ENCODE measurements at regions not wholly inside any gene's neighbourhood (a gene's known extent, or its start where the extent isn't known, plus 50 kb on each side); places are given as distances from the start of the nearest gene placed in this dataset.

- no peaks in the 10 kb centered on the region for H3K4me1 Mint-ChIP-seq
- peaks cover 0 to 2% (median 0%) of the 10 kb centered on the region in 3 donors for H3K27me3 Mint-ChIP-seq (ENCODE audit: low read depth in 3 of 3)
- H3K9me3 Mint-ChIP-seq: no peaks in the 10 kb centered on the region
- no peak for DNase-seq
- no peaks in the 10 kb centered on the region for H3K36me3 Mint-ChIP-seq
- no peak overlapping the region for H3K27ac Mint-ChIP-seq
- H3K4me3 Mint-ChIP-seq: no peak overlapping the region
These were observed 418.9 kb downstream of the ZNF536 start for GRCh38 chr19:30791088-30791487.

GRCh38 chr19:30790056-30790680, 418.0 kb downstream of the ZNF536 start:
- Mint-ChIP-seq H3K4me3 (no peak overlapping the region), H3K9me3 (no peaks in the 10 kb centered on the region), H3K27ac (no peak overlapping the region), H3K4me1 (no peaks in the 10 kb centered on the region), H3K36me3 (no peaks in the 10 kb centered on the region), H3K27me3 (ENCODE audit: low read depth in 3 of 3) (peaks cover 0 to 2% (median 0%) of the 10 kb centered on the region in 3 donors)
- no peak for DNase-seq

- Mint-ChIP-seq H3K27ac (no peak overlapping the region), H3K36me3 (no peaks in the 10 kb centered on the region), H3K27me3 (ENCODE audit: low read depth in 3 of 3) (no peaks in the 10 kb centered on the region), H3K9me3 (no peaks in the 10 kb centered on the region), H3K4me1 (no peaks in the 10 kb centered on the region), H3K4me3 (no peak overlapping the region)
- DNase-seq: no peak
These were observed 416.1 kb downstream of the ZNF536 start for GRCh38 chr19:30788105-30788765.

GRCh38 chr19:30785458-30786137, 413.4 kb downstream of the ZNF536 start:
- no peak overlapping the region for H3K4me3 Mint-ChIP-seq
- no peaks in the 10 kb centered on the region for H3K4me1 Mint-ChIP-seq
- peaks cover under 1 to 5% (median 1%) of the 10 kb centered on the region in 3 donors for H3K27me3 Mint-ChIP-seq (ENCODE audit: low read depth in 3 of 3)
- no peaks in the 10 kb centered on the region for H3K9me3 Mint-ChIP-seq
- H3K36me3 Mint-ChIP-seq: no peaks in the 10 kb centered on the region
- H3K27ac Mint-ChIP-seq: no peak overlapping the region
- no peak for DNase-seq

GRCh38 chr19:30784850-30785457, 412.8 kb downstream of the ZNF536 start:
- no peak overlapping the region for H3K4me3 Mint-ChIP-seq
- no peaks in the 10 kb centered on the region for H3K4me1 Mint-ChIP-seq
- peaks cover 1 to 9% (median 3%) of the 10 kb centered on the region in 3 donors for H3K27me3 Mint-ChIP-seq (ENCODE audit: low read depth in 3 of 3)
- H3K9me3 Mint-ChIP-seq: no peaks in the 10 kb centered on the region
- no peak overlapping the region for H3K27ac Mint-ChIP-seq
- no peaks in the 10 kb centered on the region for H3K36me3 Mint-ChIP-seq
- peak; percentile 39 to 44 (median 41) for DNase-seq

GRCh38 chr19:30783936-30784335, 411.8 kb downstream of the ZNF536 start:
- H3K27me3 Mint-ChIP-seq (ENCODE audit: low read depth in 3 of 3): peaks cover 3 to 13% (median 5%) of the 10 kb centered on the region in 3 donors
- H3K4me3 Mint-ChIP-seq: no peak overlapping the region
- no peak overlapping the region for H3K27ac Mint-ChIP-seq

GRCh38 chr19:30783212-30783611, 411.0 kb downstream of the ZNF536 start:
- peaks cover 3 to 15% (median 5%) of the 10 kb centered on the region in 3 donors for H3K27me3 Mint-ChIP-seq (ENCODE audit: low read depth in 3 of 3)
- DNase-seq: no peak
- H3K4me1 Mint-ChIP-seq: no peaks in the 10 kb centered on the region
- no peak overlapping the region for H3K4me3 Mint-ChIP-seq
- no peaks in the 10 kb centered on the region for H3K9me3 Mint-ChIP-seq
- H3K36me3 Mint-ChIP-seq: no peaks in the 10 kb centered on the region
- H3K27ac Mint-ChIP-seq: no peak overlapping the region

More at GRCh38 chr19:30783936-30784335, 411.8 kb downstream of the ZNF536 start:
- Mint-ChIP-seq H3K4me1 (no peaks in the 10 kb centered on the region), H3K36me3 (no peaks in the 10 kb centered on the region), H3K9me3 (no peaks in the 10 kb centered on the region)
- DNase-seq: no peak

GRCh38 chr19:30781519-30781918, 409.3 kb downstream of the ZNF536 start:
- Mint-ChIP-seq H3K36me3 (no peaks in the 10 kb centered on the region), H3K4me1 (no peaks in the 10 kb centered on the region), H3K4me3 (no peak overlapping the region), H3K27me3 (ENCODE audit: low read depth in 3 of 3) (peaks cover 5 to 17% (median 10%) of the 10 kb centered on the region in 3 donors), H3K9me3 (no peaks in the 10 kb centered on the region), H3K27ac (no peak overlapping the region)
- DNase-seq: no peak

GRCh38 chr19:30781047-30781446, 408.9 kb downstream of the ZNF536 start:
- no peak for DNase-seq

GRCh38 chr19:30780456-30780855, 408.3 kb downstream of the ZNF536 start:
- Mint-ChIP-seq H3K4me3 (no peak overlapping the region), H3K9me3 (no peaks in the 10 kb centered on the region), H3K36me3 (no peaks in the 10 kb centered on the region), H3K27me3 (ENCODE audit: low read depth in 3 of 3) (peaks cover 5 to 19% (median 11%) of the 10 kb centered on the region in 3 donors), H3K4me1 (no peaks in the 10 kb centered on the region), H3K27ac (no peak overlapping the region)
- no peak for DNase-seq

More at GRCh38 chr19:30781047-30781446, 408.9 kb downstream of the ZNF536 start:
- peaks cover 5 to 18% (median 11%) of the 10 kb centered on the region in 3 donors for H3K27me3 Mint-ChIP-seq (ENCODE audit: low read depth in 3 of 3)
- no peaks in the 10 kb centered on the region for H3K9me3 Mint-ChIP-seq
- no peaks in the 10 kb centered on the region for H3K36me3 Mint-ChIP-seq
- no peak overlapping the region for H3K4me3 Mint-ChIP-seq
- H3K27ac Mint-ChIP-seq: no peak overlapping the region
- no peaks in the 10 kb centered on the region for H3K4me1 Mint-ChIP-seq

GRCh38 chr19:30780032-30780431, 407.8 kb downstream of the ZNF536 start:
- no peaks in the 10 kb centered on the region for H3K4me1 Mint-ChIP-seq
- peaks cover 7 to 23% (median 11%) of the 10 kb centered on the region in 3 donors for H3K27me3 Mint-ChIP-seq (ENCODE audit: low read depth in 3 of 3)
- no peaks in the 10 kb centered on the region for H3K9me3 Mint-ChIP-seq
- H3K27ac Mint-ChIP-seq: no peak overlapping the region
- no peaks in the 10 kb centered on the region for H3K36me3 Mint-ChIP-seq
- DNase-seq: no peak
- no peak overlapping the region for H3K4me3 Mint-ChIP-seq

GRCh38 chr19:30778961-30779715, 407.0 kb downstream of the ZNF536 start:
- DNase-seq: no peak
- Mint-ChIP-seq H3K4me1 (no peaks in the 10 kb centered on the region), H3K4me3 (no peak overlapping the region), H3K9me3 (peaks cover 0 to 4% (median 0%) of the 10 kb centered on the region in 6 donors), H3K36me3 (no peaks in the 10 kb centered on the region), H3K27ac (no peak overlapping the region), H3K27me3 (ENCODE audit: low read depth in 3 of 3) (peaks cover 11 to 23% (median 13%) of the 10 kb centered on the region in 3 donors)

GRCh38 chr19:30778061-30778460, 405.9 kb downstream of the ZNF536 start:
- Mint-ChIP-seq H3K4me1 (no peaks in the 10 kb centered on the region), H3K36me3 (no peaks in the 10 kb centered on the region), H3K4me3 (no peak overlapping the region), H3K27me3 (ENCODE audit: low read depth in 3 of 3) (peaks cover 11 to 23% (median 13%) of the 10 kb centered on the region in 3 donors), H3K9me3 (peaks cover 0 to 10% (median 3%) of the 10 kb centered on the region in 6 donors), H3K27ac (no peak overlapping the region)
- DNase-seq: no peak
